ENCODE measurements at regions not wholly inside any gene's neighbourhood (a gene's known extent, or its start where the extent isn't known, plus 50 kb on each side); places are given as distances from the start of the nearest gene placed in this dataset.

DNA sequence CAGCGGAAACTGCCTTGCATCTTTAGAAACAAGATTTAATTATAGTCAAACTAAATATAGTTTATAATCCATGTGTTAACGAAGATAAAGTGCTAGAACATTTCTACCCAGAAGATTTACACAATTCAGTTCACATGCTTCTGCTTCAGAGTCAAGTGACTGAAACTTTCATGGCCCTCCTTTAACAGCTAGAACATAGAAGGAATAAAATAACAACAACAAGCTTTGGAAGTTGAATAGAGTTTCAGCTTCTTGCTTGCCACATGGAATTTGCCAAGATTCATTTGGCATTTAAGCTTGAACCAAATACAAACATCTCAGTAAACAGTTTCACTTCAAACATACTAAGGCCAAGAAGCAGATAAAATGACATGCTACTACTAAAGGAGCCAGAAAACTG lies 676.3 kb upstream of the ANO3 start:
- Histone ChIP-seq H3K4me3 (replicated peaks in 1 of 2; ENCODE audit: low read depth in 1 of 2, low read length in 2 of 2) (no peak overlapping the region), H3K4me1 (ENCODE audit: control insufficient read depth in 1 of 2, insufficient read depth in 2 of 2, low read length in 2 of 2) (no peaks in the 10 kb centered on the region), H3K9ac (ENCODE audit: low read length) (no peak overlapping the region), H3K4me2 (ENCODE audit: low read length) (no peak overlapping the region), H3K27ac (ENCODE audit: low read depth, low read length) (no peak overlapping the region), H3K9me3 (ENCODE audit: control insufficient read depth in 1 of 2, insufficient read depth in 1 of 2, low read depth in 1 of 2, low read length in 2 of 2) (peaks cover 12 to 16% of the 10 kb centered on the region in 2 experiments; a peak in 3 of 4 replicates), H2AFZ (ENCODE audit: low read depth, low read length, poor library complexity, severe bottlenecking) (no peak overlapping the region), H3K36me3 (ENCODE audit: control insufficient read depth in 1 of 2, insufficient read depth in 2 of 2, low read length in 2 of 2) (no peaks in the 10 kb centered on the region), H3K79me2 (ENCODE audit: insufficient read depth, low read length) (no peaks in the 10 kb centered on the region), H3K9me2 (ENCODE audit: insufficient read depth) (no peaks in the 10 kb centered on the region), H3K27me3 (ENCODE audit: insufficient read depth, low read length) (no peaks in the 10 kb centered on the region), H4K20me1 (ENCODE audit: insufficient read depth) (no peaks in the 10 kb centered on the region)
- BruUV-seq (replicated peaks), result no TSS peak
- intact Hi-C loops (cut with micrococcal nuclease), result no loop called here
- RAD21 ChIA-PET (ENCODE audit: low non-redundant PET in 1 of 2, low total read pairs in 2 of 2, uncharacterized antibody in 2 of 2, unreplicated experiment in 2 of 2), result no interaction called here
- POLR2A ChIA-PET, result no interaction called here
- ATAC-seq, result no peak
- CTCF ChIA-PET, result no interaction called here
- DNase-seq (ENCODE audit: low read depth, low spot score), result no peak
- TF ChIP-seq YY1 (IDR thresholded peaks at IDR 0.05; ENCODE audit: extremely low read depth, insufficient replicate concordance, low read depth, low read length) (no peak), JUND (IDR thresholded peaks at IDR 0.05) (no peak), ZFX (IDR thresholded peaks at IDR 0.05) (no peak), EZH2phosphoT487 (IDR thresholded peaks at IDR 0.05; ENCODE audit: borderline replicate concordance) (no peak), FOSL1 (IDR thresholded peaks at IDR 0.05; ENCODE audit: low read depth) (no peak), CEBPB (IDR thresholded peaks at IDR 0.05; ENCODE audit: low read depth) (no peak), EGR1 (IDR thresholded peaks at IDR 0.05; ENCODE audit: low read depth) (no peak), CBX3 (IDR thresholded peaks at IDR 0.05; ENCODE audit: low read depth) (no peak), SRF (IDR thresholded peaks at IDR 0.05; ENCODE audit: low read depth) (no peak), SP1 (IDR thresholded peaks at IDR 0.05; ENCODE audit: low read depth) (no peak), EZH2 (IDR thresholded peaks at IDR 0.05) (no peak), ELF1 (IDR thresholded peaks at IDR 0.05; ENCODE audit: borderline replicate concordance, low read depth) (no peak), ZNF274 (IDR thresholded peaks at IDR 0.05; ENCODE audit: low read depth, low read length) (no peak), TCF7L2 (IDR thresholded peaks at IDR 0.05; ENCODE audit: borderline replicate concordance, extremely low read depth, insufficient read depth, insufficient read length) (no peak), SIN3A (IDR thresholded peaks at IDR 0.05; ENCODE audit: low read depth) (no peak)
- TF ChIP-seq, protein P1, sequence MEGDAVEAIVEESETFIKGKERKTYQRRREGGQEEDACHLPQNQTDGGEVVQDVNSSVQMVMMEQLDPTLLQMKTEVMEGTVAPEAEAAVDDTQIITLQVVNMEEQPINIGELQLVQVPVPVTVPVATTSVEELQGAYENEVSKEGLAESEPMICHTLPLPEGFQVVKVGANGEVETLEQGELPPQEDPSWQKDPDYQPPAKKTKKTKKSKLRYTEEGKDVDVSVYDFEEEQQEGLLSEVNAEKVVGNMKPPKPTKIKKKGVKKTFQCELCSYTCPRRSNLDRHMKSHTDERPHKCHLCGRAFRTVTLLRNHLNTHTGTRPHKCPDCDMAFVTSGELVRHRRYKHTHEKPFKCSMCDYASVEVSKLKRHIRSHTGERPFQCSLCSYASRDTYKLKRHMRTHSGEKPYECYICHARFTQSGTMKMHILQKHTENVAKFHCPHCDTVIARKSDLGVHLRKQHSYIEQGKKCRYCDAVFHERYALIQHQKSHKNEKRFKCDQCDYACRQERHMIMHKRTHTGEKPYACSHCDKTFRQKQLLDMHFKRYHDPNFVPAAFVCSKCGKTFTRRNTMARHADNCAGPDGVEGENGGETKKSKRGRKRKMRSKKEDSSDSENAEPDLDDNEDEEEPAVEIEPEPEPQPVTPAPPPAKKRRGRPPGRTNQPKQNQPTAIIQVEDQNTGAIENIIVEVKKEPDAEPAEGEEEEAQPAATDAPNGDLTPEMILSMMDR (IDR thresholded peaks at IDR 0.05 in 2 of 3, conservative IDR thresholded peaks at IDR 0.05 in 1 of 3; ENCODE audit: borderline replicate concordance in 1 of 3, insufficient read depth in 1 of 3, low read depth in 2 of 3, low read length in 2 of 3), result no peak
- TF ChIP-seq, protein P2, sequence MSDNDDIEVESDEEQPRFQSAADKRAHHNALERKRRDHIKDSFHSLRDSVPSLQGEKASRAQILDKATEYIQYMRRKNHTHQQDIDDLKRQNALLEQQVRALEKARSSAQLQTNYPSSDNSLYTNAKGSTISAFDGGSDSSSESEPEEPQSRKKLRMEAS (IDR thresholded peaks at IDR 0.05), result no peak
- TF ChIP-seq, protein P3, sequence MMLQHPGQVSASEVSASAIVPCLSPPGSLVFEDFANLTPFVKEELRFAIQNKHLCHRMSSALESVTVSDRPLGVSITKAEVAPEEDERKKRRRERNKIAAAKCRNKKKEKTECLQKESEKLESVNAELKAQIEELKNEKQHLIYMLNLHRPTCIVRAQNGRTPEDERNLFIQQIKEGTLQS (IDR thresholded peaks at IDR 0.05), result no peak

All from HCT116 (cell line).